GM18951 (cell line): ENCODE measurements at regions not wholly inside any gene's neighbourhood (a gene's known extent, or its start where the extent isn't known, plus 50 kb on each side); places are given as distances from the start of the nearest gene placed in this dataset.

Source experiments
- POLR2A ChIP-seq: IDR thresholded peaks from 4 replicates; pipeline ENCODE4 v1.6.1; 2011; ENCODE audit warnings: mild to moderate bottlenecking; ENCODE audit not compliant: insufficient read length, insufficient read depth; ENCODE audit errors: extremely low read depth
- in situ Hi-C: fragments of 300-500 bp; cut with MboI; formaldehyde crosslinking; loops from one replicate; pipeline ENCODE4 v1.12.0; 2022; ENCODE audit warnings: low sequenced_read_pairs, mixed read lengths, inconsistent platforms; ENCODE audit not compliant: unreplicated experiment

DNA sequence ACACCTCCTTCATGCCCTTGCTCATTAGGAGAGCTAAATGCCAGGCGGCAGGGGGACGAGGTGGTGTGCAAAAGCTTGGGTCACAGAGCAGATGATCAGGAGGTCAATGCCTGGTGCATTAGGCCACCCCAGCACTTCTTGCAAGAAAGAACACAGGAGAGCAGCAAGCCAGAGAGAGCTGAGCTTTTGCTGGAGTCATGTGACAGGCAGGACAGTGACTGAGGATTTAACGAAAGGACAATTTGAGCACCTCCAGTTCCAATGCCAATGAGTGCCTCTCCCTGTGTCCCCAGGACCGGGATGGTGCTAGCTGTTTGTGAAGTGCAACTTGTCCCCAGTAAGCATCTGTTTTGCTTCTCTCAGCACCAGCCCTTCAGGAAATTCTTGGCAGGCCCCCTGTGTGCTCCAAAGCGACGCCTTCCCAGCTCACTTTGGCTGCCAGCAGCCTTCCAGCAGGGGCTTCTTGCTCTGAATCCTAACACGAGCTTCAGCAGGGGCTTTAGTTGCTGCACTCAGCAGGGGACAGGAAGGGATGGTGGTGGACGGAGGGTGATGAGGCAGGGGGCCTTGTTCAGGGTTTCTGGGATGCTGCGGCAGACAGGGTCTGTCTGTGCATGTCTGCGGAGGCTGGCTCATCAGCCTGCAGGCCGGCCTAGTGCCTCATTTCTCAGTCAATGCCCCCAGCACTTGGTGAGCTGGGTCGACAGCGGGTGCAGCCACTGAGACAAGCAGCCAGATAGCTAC, 368.1 kb downstream of the RPS24 start:
- no peak for TF ChIP-seq POLR2A
- in situ Hi-C loops = no loop called here

DNA sequence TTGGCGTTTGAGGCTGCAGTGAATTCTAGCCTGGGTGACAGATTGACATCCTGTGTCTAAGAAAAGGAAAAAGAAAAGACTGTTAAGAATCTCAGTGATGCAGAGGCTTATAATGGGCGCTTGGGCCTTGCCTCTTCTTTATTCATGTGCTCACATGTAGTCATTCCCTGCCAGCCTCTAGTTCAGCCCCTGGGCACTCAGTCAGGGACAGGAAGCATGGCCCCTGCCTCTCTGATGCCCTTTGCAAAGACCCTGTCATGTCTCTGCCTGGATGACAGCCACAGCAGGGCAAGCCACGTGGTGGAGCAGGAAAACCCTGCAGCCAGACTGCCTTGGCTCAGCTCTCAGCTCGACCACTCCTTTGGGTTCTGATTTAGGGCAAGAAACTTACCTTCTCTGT, 368.9 kb downstream of the RPS24 start:
- TF ChIP-seq POLR2A = no peak
- in situ Hi-C loops = no loop called here

- in situ Hi-C loops = no loop called here
- no peak for TF ChIP-seq POLR2A
Measured at GRCh38 chr10:78403781-78404180, 370.1 kb downstream of the RPS24 start.

DNA sequence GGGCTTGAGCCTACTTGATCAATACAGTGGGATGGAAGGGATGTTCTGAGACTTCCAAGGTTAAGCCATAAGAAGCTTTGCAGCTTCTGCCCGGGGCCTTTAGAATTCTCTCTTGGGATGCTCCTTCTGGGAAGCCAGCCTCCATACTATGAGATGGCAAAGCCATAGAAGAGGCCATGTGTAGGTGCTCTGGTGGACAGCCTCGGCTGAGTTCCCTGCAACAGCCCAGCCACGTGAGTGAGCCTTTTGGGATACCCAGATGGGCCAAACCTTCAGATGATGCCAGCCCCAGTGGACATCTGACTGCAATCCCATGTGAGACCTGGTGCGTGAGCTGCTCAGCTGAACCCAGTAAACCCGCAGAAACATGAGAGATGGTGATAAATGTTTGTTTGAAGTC, 370.6 kb downstream of the RPS24 start:
- in situ Hi-C loops = no loop called here
- no peak for TF ChIP-seq POLR2A

GRCh38 chr10:78405231-78405630, 371.6 kb downstream of the RPS24 start:
- no peak for TF ChIP-seq POLR2A
- in situ Hi-C loops = no loop called here

- no peak for TF ChIP-seq POLR2A
- in situ Hi-C loops = no loop called here
Measured at GRCh38 chr10:78405736-78406135, 372.1 kb downstream of the RPS24 start.

DNA sequence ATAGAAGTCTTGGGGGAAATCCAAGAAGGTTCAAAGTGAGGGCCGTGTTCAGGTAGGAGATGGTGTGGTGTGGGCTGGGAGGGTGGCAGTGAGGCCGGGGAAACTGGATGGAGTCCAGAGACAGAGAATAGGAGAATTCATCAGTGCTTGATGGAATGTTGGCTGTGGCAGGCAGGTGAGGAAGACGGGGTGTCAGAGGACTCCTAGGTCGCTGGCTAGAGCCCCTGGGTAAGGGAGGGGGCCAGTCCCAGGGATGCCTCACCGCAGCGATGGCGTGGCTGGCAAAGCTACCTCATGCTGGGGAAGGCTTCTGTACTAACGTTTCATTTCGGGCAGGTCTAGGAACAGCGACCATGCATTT, 373.0 kb downstream of the RPS24 start:
- no peak for TF ChIP-seq POLR2A
- in situ Hi-C loops = no loop called here

DNA sequence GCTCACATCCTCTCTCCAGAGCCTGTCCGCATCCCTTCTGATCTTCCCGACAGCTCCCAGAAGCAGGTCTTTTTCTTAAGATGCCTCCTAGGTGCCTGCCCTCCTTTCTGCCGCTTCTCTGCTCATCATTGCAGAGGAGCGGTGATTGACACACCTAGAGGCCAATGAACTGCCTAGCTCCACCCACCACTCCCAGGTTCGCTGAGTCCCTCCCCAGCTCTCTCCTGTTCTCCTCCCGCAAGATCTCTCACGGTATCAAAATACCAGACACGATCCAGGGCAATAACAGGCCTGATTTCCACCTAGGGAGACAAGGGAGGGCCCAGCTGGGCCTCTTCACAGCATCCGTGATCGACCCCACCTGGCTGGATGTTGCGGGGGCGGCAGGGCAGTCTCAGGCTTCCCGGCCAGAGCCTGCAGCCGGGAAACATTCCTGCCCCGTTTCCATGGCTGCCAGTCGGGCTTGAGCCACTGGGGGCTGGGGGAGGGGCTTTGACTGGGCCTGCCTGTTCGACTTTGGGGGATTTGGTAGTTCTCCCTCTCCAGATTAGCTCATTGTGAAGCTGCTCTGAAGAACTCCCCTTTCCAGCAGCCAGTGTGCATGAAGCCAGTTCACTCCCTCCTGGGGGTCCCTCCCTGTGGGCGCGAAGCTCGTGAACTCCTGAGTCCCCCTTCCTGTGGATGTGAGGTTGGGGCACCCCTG, 373.5 kb downstream of the RPS24 start:
- in situ Hi-C loops = no loop called here

GRCh38 chr10:78407966-78408365, 374.3 kb downstream of the RPS24 start:
- TF ChIP-seq POLR2A = no peak
- in situ Hi-C loops = no loop called here

More for the DNA sequence above, 373.5 kb downstream of the RPS24 start:
- TF ChIP-seq POLR2A = no peak

DNA sequence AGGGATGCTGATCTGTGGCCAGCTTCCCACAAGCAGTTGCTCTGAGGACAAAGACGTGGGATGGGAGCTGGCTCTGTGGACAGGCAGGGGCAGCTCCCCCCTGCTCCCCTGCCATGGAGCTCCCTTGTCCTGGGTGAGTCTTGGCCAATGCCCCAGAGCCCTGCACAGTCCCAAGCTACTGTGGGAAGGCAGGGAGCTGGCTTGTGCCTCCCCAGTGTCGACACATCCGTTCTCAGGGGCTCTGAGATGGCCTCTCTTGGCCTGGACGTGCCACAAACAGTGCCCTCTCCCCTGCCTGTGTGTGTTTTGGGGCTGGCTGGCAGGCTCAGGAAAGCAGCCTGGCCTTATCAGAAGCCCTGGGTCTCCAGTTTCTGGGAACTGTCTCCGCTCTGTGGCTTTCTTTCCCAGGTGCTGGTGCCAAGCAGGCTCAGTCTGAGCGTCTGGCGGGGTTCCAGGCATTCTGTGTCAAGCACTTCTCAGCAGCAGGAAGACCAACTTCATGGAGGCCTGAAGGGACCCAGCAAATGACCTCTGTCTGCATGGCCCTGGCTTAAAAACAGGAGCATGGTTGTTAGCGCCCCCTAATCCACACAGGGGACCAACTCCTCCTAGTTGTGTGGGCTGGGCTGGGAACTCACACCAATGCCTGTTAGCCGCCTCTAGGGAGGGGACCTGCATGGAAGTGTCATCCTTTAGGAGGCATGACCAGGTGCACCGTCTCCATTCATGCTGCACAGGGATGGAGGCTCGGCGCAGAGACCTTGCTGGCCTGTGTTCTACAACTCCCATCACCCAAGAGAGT, 375.2 kb downstream of the RPS24 start:
- in situ Hi-C loops = no loop called here
- no peak for TF ChIP-seq POLR2A

DNA sequence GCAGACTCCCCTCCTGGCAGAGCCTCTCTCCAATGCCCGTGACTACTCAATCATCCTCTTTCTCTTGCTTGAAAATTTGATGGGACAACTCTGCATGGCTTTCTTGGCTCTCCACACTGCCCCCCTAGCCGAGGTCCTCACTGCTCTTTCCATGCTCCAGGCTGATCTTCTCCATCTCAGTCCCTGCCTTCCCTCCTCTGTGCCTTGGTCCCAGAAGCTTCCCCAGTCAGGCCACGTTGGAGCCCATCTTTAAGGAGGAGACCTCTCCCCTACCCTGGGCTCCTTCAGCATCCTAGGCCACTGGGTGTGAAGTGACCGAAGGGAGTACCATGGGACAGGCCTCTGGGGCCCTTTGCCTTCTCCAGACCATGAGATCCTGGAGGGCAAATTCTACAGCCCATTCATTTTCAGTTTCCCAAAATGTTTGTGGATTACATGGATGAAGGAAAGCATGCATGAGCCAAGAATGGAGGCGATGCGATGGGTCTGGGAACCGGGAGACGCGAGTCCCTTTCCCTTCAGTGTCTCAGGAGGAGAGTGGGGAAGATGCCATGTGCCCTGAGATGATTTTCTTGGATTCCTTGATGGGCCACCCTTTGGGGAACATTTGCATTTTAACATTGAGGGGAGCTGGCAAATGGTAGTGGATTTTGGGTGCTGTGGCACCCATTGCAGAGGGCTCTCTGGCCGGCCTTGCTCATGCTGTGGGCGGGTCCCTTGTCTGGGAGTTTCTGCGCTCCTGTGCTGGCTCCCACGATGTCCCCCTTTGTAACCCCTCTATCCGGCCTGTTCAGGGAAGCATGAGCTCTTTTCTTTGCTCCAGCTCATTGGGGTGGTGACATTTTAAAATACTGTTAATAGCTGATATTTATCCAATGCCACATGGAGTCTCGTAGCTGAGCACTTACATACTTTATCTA, 376.6 kb downstream of the RPS24 start:
- no peak for TF ChIP-seq POLR2A
- in situ Hi-C loops = no loop called here

DNA sequence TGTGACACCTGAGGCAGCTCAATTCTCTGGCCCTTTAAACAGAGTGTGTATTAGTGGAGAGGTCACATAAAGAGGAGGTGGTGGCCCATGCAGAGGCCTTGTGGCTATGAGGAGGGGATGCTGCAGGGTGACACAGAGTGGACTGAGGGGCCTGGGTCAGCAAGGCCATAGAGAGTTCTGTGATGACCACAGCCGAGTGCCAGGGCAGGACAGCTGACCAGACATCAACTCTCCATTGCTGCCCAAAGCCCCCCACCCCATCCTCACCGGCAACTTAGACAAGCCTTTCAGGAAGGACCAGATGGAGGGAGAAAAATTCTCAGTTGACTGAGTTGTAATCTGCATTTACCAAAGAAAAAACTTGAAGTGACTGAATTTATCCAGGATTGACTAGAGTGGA, 378.1 kb downstream of the RPS24 start:
- no peak for TF ChIP-seq POLR2A
- in situ Hi-C loops = no loop called here

DNA sequence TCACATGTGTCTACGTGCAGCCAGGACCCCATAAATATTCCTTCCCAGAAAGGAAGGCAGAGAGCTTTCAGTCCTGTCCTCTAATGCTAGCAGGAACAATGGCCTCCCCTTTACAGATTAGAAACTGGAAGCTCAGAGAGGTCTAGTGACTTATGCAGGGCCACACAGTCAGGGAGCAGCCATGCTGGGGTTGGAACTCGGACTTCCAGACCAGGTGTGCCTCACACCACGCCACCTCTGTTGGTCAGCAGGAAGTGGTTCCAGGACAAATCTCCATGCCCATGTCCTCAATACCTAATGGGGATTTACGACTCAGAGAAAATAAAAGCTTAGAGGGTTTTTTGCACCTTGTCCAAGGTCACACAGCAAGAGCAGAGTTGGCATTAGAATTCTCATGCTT, 378.9 kb downstream of the RPS24 start:
- TF ChIP-seq POLR2A = no peak
- in situ Hi-C loops = no loop called here
